ENCODE measurements at regions not wholly inside any gene's neighbourhood (a gene's known extent, or its start where the extent isn't known, plus 50 kb on each side); places are given as distances from the start of the nearest gene placed in this dataset.

DNA sequence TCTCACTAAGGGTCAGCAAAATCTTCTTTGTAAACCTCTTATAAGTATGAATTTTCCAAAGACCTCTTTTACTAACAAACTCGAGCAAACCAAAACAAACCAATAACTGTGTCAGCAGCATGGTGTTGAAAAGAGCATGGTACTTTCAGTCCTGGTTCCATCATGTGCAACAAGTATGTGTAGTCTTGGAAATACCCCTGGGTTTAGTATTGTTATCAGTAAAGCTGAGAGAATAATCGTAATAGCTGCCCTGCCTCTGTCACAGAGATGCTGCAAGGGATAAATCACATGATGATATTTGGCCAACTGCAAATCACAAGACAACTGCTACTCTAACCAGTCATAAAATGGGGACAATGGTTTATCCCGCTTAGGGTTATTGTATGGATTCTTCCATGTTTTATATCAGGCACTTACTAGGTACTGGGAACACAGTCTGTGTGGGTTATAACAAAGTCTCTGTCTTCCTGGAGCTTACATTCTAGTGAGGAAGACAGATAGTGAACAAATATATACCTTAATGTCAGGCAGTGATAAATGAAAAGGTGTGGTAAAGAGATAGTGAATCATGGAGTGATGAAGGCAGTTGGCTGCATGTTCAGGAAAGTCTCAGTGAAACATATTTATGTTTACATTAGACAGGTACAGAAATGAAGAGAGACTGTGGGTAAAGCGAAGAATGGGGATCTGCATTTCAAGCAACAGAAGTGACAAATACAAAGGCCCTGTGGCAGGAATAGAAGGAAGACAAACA is 60.5 kb upstream of the C10orf90 start:
- Histone ChIP-seq H3K36me3 (ENCODE audit: control insufficient read depth in 2 of 2, insufficient read depth in 2 of 2, low read length in 1 of 2) (no peaks in the 10 kb centered on the region), H3K4me3 (no peak overlapping the region), H4K20me1 (ENCODE audit: control insufficient read depth, insufficient read depth) (no peaks in the 10 kb centered on the region), H3K79me2 (ENCODE audit: control insufficient read depth, insufficient read depth, low read length) (no peaks in the 10 kb centered on the region), H3K27me3 (replicated peaks in 1 of 2; ENCODE audit: control insufficient read depth in 2 of 2, insufficient read depth in 2 of 2, low read length in 1 of 2) (no peaks in the 10 kb centered on the region), H3K9ac (ENCODE audit: control insufficient read depth, insufficient read depth, low read length) (no peak overlapping the region), H2AFZ (ENCODE audit: control insufficient read depth, low read depth, low read length) (no peak overlapping the region), H3K4me1 (ENCODE audit: control insufficient read depth, insufficient read depth, low read length) (no peaks in the 10 kb centered on the region), H3K9me3 (replicated peaks; ENCODE audit: control insufficient read depth, insufficient read depth, low read length) (no peaks in the 10 kb centered on the region), H3K27ac (ENCODE audit: control insufficient read depth, insufficient read depth) (no peak overlapping the region), H3K4me2 (ENCODE audit: control insufficient read depth, insufficient read depth) (no peak overlapping the region)
- no TSS peak for BruUV-seq (replicated peaks)
- FAIRE-seq, result no peak
- ChIA-PET SMC1A (ENCODE audit: uncharacterized antibody, unreplicated experiment) (no interaction called here), POLR2A (no interaction called here), RAD21 (ENCODE audit: unreplicated experiment) (no interaction called here), CTCF (no interaction called here)
- 2% methylated on average over 4 of the region's 4 CpGs for WGBS (ENCODE audit: insufficient coverage, insufficient replicate concordance, low lambda C conversion rate, missing lambda C conversion rate)
- intact Hi-C loops (cut with micrococcal nuclease; ENCODE audit: unreplicated experiment) (no loop called here), in situ Hi-C loops (cut with MboI) (no loop called here)
- TF ChIP-seq, protein P1, sequence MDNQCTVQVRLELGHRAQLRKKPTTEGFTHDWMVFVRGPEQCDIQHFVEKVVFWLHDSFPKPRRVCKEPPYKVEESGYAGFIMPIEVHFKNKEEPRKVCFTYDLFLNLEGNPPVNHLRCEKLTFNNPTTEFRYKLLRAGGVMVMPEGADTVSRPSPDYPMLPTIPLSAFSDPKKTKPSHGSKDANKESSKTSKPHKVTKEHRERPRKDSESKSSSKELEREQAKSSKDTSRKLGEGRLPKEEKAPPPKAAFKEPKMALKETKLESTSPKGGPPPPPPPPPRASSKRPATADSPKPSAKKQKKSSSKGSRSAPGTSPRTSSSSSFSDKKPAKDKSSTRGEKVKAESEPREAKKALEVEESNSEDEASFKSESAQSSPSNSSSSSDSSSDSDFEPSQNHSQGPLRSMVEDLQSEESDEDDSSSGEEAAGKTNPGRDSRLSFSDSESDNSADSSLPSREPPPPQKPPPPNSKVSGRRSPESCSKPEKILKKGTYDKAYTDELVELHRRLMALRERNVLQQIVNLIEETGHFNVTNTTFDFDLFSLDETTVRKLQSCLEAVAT (IDR thresholded peaks at IDR 0.05), result no peak
- TF ChIP-seq SP1 (IDR thresholded peaks at IDR 0.05; ENCODE audit: low read depth, low read length) (no peak), BACH1 (IDR thresholded peaks at IDR 0.05; ENCODE audit: borderline replicate concordance) (no peak), SMAD1 (IDR thresholded peaks at IDR 0.05; ENCODE audit: low read depth, partially characterized antibody) (no peak), CHD4 (IDR thresholded peaks at IDR 0.05) (no peak), CEBPB (IDR thresholded peaks at IDR 0.05; ENCODE audit: borderline replicate concordance in 1 of 2, low read depth in 2 of 2, low read length in 2 of 2) (no peak), SMAD5 (IDR thresholded peaks at IDR 0.05; ENCODE audit: low read depth) (no peak)
- TF ChIP-seq, protein P2, sequence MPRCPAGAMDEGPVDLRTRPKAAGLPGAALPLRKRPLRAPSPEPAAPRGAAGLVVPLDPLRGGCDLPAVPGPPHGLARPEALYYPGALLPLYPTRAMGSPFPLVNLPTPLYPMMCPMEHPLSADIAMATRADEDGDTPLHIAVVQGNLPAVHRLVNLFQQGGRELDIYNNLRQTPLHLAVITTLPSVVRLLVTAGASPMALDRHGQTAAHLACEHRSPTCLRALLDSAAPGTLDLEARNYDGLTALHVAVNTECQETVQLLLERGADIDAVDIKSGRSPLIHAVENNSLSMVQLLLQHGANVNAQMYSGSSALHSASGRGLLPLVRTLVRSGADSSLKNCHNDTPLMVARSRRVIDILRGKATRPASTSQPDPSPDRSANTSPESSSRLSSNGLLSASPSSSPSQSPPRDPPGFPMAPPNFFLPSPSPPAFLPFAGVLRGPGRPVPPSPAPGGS (IDR thresholded peaks at IDR 0.05; ENCODE audit: borderline replicate concordance, insufficient read depth, low read depth, low read length, poor library complexity, severe bottlenecking), result no peak
- ATAC-seq, result no peak
- DNase-seq (ENCODE audit: low read depth, low spot score), result no peak

Measured in GM12878 (cell line).